ENCODE measurements at regions not wholly inside any gene's neighbourhood (a gene's known extent, or its start where the extent isn't known, plus 50 kb on each side); places are given as distances from the start of the nearest gene placed in this dataset.

DNA sequence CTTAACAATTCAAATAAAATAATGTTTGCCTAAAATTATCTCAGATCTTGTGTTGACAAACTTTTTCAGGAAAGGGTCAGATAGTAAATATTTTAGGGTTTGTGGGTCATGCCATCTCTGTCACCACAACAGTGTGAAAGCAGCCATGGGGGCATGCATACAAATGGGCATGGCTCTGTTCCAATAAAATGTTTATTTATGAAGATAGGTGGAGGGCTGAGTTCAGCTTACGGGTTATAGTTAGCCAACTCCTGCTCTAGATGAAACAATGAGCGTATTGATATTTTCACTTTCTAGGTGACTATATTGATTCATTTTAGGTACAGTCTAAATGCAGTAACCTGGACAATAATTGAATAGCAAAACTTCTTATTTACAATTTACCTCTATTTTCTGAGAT lies 533.8 kb upstream of the CLINT1 start:
- TF ChIP-seq, protein P1, sequence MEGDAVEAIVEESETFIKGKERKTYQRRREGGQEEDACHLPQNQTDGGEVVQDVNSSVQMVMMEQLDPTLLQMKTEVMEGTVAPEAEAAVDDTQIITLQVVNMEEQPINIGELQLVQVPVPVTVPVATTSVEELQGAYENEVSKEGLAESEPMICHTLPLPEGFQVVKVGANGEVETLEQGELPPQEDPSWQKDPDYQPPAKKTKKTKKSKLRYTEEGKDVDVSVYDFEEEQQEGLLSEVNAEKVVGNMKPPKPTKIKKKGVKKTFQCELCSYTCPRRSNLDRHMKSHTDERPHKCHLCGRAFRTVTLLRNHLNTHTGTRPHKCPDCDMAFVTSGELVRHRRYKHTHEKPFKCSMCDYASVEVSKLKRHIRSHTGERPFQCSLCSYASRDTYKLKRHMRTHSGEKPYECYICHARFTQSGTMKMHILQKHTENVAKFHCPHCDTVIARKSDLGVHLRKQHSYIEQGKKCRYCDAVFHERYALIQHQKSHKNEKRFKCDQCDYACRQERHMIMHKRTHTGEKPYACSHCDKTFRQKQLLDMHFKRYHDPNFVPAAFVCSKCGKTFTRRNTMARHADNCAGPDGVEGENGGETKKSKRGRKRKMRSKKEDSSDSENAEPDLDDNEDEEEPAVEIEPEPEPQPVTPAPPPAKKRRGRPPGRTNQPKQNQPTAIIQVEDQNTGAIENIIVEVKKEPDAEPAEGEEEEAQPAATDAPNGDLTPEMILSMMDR (IDR thresholded peaks at IDR 0.05; ENCODE audit: low read length), result no peak
- TF ChIP-seq EZH2 (optimal IDR thresholded peaks at IDR 0.05; ENCODE audit: low read depth, low read length) (no peak), EZH2phosphoT487 (IDR thresholded peaks at IDR 0.05; ENCODE audit: low read length) (no peak)

Measured in MM.1S (cell line).